ENCODE measurements at regions not wholly inside any gene's neighbourhood (a gene's known extent, or its start where the extent isn't known, plus 50 kb on each side); places are given as distances from the start of the nearest gene placed in this dataset.
"Not testable (repeated sequence)": the region's sequence is repeated elsewhere in the genome, so short reads cannot be mapped to it uniquely, and the experiment has no call there.

GRCh38 chr4:126762663-126763247 is 870.0 kb upstream of the INTU start:
- Histone ChIP-seq H2AFZ (peak overlapping the region; percentile 55), H3K27ac (no peak overlapping the region), H3K4me3 (no peak overlapping the region), H3K9me3 (ENCODE audit: low read depth) (no peaks in the 10 kb centered on the region), H3K79me2 (ENCODE audit: insufficient read depth) (no peaks in the 10 kb centered on the region), H3K4me1 (ENCODE audit: insufficient read depth) (peaks cover 23% of the 10 kb centered on the region), H3K4me2 (ENCODE audit: unreplicated experiment) (no peak overlapping the region), H3K36me3 (ENCODE audit: low read depth) (no peaks in the 10 kb centered on the region), H3K27me3 (replicated peaks; ENCODE audit: insufficient read depth) (no peaks in the 10 kb centered on the region), H3F3A (ENCODE audit: insufficient read depth) (peaks cover 9% of the 10 kb centered on the region; the same call in 1 of the 2 replicates), H3K9me2 (ENCODE audit: insufficient read depth) (no peaks in the 10 kb centered on the region), H4K20me1 (ENCODE audit: insufficient read depth) (no peaks in the 10 kb centered on the region), H3K9ac (no peak overlapping the region)
- TF ChIP-seq EZH2 (IDR thresholded peaks at IDR 0.05; ENCODE audit: insufficient read depth, poor library complexity, severe bottlenecking), result no peak
- TF ChIP-seq EZH2phosphoT487 (IDR thresholded peaks at IDR 0.05; ENCODE audit: insufficient read depth, low read depth), result no peak
- in situ Hi-C loops (cut with MboI), result no loop called here
- WGBS, 2 experiments (ENCODE audit: low coverage in 1 of 2, low lambda C conversion rate in 2 of 2, missing lambda C conversion rate in 2 of 2), result 86 to 90% methylated on average over 5 of the region's 5 CpGs
- peak; percentile 20 for DNase-seq

- in situ Hi-C loops (cut with MboI), result no loop called here
- WGBS, 2 experiments (ENCODE audit: low coverage in 1 of 2, low lambda C conversion rate in 2 of 2, missing lambda C conversion rate in 2 of 2), result 14 to 18% methylated on average over 2 of the region's 2 CpGs
- Histone ChIP-seq H3K4me2 (ENCODE audit: unreplicated experiment) (no peak overlapping the region), H3K79me2 (ENCODE audit: insufficient read depth) (no peaks in the 10 kb centered on the region), H3F3A (ENCODE audit: insufficient read depth) (peaks cover 9% of the 10 kb centered on the region; the same call in 1 of the 2 replicates), H3K27ac (no peak overlapping the region), H2AFZ (peak overlapping the region; percentile 55), H3K9me2 (ENCODE audit: insufficient read depth) (no peaks in the 10 kb centered on the region), H4K20me1 (ENCODE audit: insufficient read depth) (no peaks in the 10 kb centered on the region), H3K4me3 (no peak overlapping the region), H3K27me3 (replicated peaks; ENCODE audit: insufficient read depth) (no peaks in the 10 kb centered on the region), H3K36me3 (ENCODE audit: low read depth) (no peaks in the 10 kb centered on the region), H3K9ac (no peak overlapping the region), H3K9me3 (ENCODE audit: low read depth) (no peaks in the 10 kb centered on the region), H3K4me1 (ENCODE audit: insufficient read depth) (peaks cover 13% of the 10 kb centered on the region; the same call in 1 of the 2 replicates)
- TF ChIP-seq EZH2 (IDR thresholded peaks at IDR 0.05; ENCODE audit: insufficient read depth, poor library complexity, severe bottlenecking) (no peak), EZH2phosphoT487 (IDR thresholded peaks at IDR 0.05; ENCODE audit: insufficient read depth, low read depth) (no peak)
- peak; percentile 14 for DNase-seq
These were observed 866.5 kb upstream of the INTU start for GRCh38 chr4:126766241-126766640.

- peaks cover 5% of the 10 kb centered on the region; the same call in 1 of the 2 replicates for H3K4me1 ChIP-seq (ENCODE audit: insufficient read depth)
- no peak overlapping the region for H3K9ac ChIP-seq
- no peak overlapping the region for H3K27ac ChIP-seq
- no peak for TF ChIP-seq EZH2phosphoT487 (IDR thresholded peaks at IDR 0.05; ENCODE audit: insufficient read depth, low read depth)
- TF ChIP-seq EZH2 (IDR thresholded peaks at IDR 0.05; ENCODE audit: insufficient read depth, poor library complexity, severe bottlenecking), result no peak
- no peak for DNase-seq
- no peaks in the 10 kb centered on the region for H3K9me3 ChIP-seq (ENCODE audit: low read depth)
- no peaks in the 10 kb centered on the region for H3K36me3 ChIP-seq (ENCODE audit: low read depth)
- no peaks in the 10 kb centered on the region for H3K79me2 ChIP-seq (ENCODE audit: insufficient read depth)
- no peak overlapping the region for H3K4me3 ChIP-seq
- no peaks in the 10 kb centered on the region for H4K20me1 ChIP-seq (ENCODE audit: insufficient read depth)
- no peaks in the 10 kb centered on the region for H3K27me3 ChIP-seq (replicated peaks; ENCODE audit: insufficient read depth)
- in situ Hi-C loops (cut with MboI), result no loop called here
- no peak overlapping the region for H2AFZ ChIP-seq
- H3F3A ChIP-seq (ENCODE audit: insufficient read depth), result no peaks in the 10 kb centered on the region
- no peaks in the 10 kb centered on the region for H3K9me2 ChIP-seq (ENCODE audit: insufficient read depth)
- H3K4me2 ChIP-seq (ENCODE audit: unreplicated experiment), result no peak overlapping the region
These were observed 864.4 kb upstream of the INTU start for GRCh38 chr4:126768338-126768737.

GRCh38 chr4:126770811-126771553 is 861.8 kb upstream of the INTU start:
- H3K4me3 ChIP-seq; H4K20me1 ChIP-seq (ENCODE audit: insufficient read depth); DNase-seq; H3K9me3 ChIP-seq (ENCODE audit: low read depth); H3K79me2 ChIP-seq (ENCODE audit: insufficient read depth); H3K4me2 ChIP-seq (ENCODE audit: unreplicated experiment); H3K9me2 ChIP-seq (ENCODE audit: insufficient read depth); H3K27ac ChIP-seq; H3K36me3 ChIP-seq (ENCODE audit: low read depth); in situ Hi-C loops (cut with MboI); H3F3A ChIP-seq (ENCODE audit: insufficient read depth); H3K9ac ChIP-seq; H3K27me3 ChIP-seq (replicated peaks; ENCODE audit: insufficient read depth); H2AFZ ChIP-seq: not testable (repeated sequence)
- WGBS, 2 experiments (ENCODE audit: low coverage in 1 of 2, low lambda C conversion rate in 2 of 2, missing lambda C conversion rate in 2 of 2), result 94 to 97% methylated on average over 19 to 45 of the region's 46 CpGs
- H3K4me1 ChIP-seq (ENCODE audit: insufficient read depth), result peaks cover 14% of the 10 kb centered on the region

- not testable (repeated sequence) for DNase-seq; H3K9me2 ChIP-seq (ENCODE audit: insufficient read depth); H3K9me3 ChIP-seq (ENCODE audit: low read depth)
These were observed 861.1 kb upstream of the INTU start for GRCh38 chr4:126771618-126772017.

More at GRCh38 chr4:126771618-126772017, 861.1 kb upstream of the INTU start:
- H3K4me2 ChIP-seq (ENCODE audit: unreplicated experiment); H3K36me3 ChIP-seq (ENCODE audit: low read depth); H3K79me2 ChIP-seq (ENCODE audit: insufficient read depth); in situ Hi-C loops (cut with MboI); H2AFZ ChIP-seq; H3F3A ChIP-seq (ENCODE audit: insufficient read depth); H3K27ac ChIP-seq; H3K4me3 ChIP-seq; H3K9ac ChIP-seq; H3K27me3 ChIP-seq (replicated peaks; ENCODE audit: insufficient read depth); H4K20me1 ChIP-seq (ENCODE audit: insufficient read depth): not testable (repeated sequence)
- WGBS, 2 experiments (ENCODE audit: low coverage in 1 of 2, low lambda C conversion rate in 2 of 2, missing lambda C conversion rate in 2 of 2), result 79 to 84% methylated on average over 5 of the region's 5 CpGs
- H3K4me1 ChIP-seq (ENCODE audit: insufficient read depth), result peaks cover 15% of the 10 kb centered on the region

Measured in GM23248 (cell line).